HG03175 (cell line): ENCODE measurements at regions not wholly inside any gene's neighbourhood (a gene's known extent, or its start where the extent isn't known, plus 50 kb on each side); places are given as distances from the start of the nearest gene placed in this dataset.

Experiments
- ATAC-seq: cut with Tn5 transposase; IDR thresholded peaks from one replicate; pipeline ENCODE4 v1.9.1; 2021; ENCODE audit warnings: mild to moderate bottlenecking, moderate library complexity; ENCODE audit not compliant: unreplicated experiment

DNA sequence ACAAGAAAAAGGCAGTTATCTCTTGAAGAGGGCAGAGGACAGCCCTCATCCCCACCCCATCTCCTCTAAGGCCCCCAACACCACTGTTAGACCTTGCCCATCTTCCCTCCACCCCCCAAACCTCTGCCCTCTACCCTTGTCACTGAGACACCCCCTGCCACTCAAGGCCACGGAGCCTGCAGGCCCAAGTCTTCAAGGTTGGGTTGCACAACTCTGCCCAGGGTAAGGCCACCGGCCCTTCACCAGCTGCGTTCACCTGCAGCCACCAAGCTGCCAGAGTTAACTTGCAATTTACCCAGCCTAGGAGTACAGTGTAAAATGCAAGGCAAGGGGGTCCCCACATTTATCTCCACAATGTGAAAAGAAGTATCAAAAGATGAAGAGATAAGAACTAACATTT, 128.7 kb upstream of the PKDCC start:
- ATAC-seq = no peak

DNA sequence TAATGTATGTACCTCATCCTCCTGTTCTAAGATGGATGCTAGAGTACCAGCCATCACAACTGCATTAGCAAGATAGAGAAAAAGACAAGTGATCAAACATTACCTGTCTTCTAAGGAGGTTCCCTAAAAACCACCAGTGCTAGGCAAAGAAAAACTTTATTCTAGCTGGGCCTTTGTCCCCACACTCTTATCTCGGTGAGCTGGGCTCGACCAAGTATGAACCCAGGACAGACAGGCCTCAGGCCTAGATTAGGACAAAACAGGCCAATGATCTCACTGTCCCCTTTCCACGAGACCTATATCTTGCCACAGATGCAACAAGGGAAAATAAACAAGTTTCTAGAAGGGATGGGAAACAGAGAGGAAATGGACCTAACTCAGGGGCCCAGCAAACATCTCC, 127.6 kb upstream of the PKDCC start:
- no peak for ATAC-seq

DNA sequence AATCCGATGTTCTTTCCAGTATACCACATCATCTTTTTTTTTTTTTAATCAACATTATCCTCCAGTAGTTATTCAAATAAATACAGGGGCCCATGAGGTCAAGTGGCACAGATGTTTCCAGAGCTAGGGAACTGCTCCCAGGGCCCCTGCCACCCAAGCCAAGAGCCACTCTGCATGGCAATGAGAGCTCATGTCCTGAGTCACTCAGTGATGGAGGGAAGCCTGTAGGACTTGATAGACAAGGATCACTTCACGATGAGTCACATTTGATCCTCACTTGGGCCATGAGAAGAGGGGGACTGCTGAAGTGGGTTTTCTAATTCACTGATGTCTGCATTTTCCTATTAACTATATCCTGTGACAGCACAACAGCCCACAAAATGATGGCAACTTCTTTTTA, 127.0 kb upstream of the PKDCC start:
- no peak for ATAC-seq

DNA sequence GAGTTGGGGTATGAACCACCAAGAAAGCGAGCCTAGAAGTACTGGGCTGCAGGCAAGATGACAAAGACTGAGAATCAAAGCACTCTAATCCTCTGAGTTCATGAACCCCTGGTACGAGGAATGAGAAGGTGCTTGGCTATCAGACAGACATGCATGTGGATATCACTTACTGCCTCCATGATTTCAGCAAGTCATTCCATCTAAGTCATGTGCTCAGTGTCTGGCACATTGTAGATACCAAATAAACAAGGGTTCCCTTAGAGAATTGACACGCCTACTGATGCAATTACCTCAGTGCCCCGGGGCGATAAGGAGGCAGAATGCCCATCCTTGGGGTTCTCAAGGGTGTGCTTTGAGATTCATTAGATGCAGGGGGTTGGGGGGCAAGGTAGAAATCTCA, 125.6 kb upstream of the PKDCC start:
- ATAC-seq = no peak

DNA sequence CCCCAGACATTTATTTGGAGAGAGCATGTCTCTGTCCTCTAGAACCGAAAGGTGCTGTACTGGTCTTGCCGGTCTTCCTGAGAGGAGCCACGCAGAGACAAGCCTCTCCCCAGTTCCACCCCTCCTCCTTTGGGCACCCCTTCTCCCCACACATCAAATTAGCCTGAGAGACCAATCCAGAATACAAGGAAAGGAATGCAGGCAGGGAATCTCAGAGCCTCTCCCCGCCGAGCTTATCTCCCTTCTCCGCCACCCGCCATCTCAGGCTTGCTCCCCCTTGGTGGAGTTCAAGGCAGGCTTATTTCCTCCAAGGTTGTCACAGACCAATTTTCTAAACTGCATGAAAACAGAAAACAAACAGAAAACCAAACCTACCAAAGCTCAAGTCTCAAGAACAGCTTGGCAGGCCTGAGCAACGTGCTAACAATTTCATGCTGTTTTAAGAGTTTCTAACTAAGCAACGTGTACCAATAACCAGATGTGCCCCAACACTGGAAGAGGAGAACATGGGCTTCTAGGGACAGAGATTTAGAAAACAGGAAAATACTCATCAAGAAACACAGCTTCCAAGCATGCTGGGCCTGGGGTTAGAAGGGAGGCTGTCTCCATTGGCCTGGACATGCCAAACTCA, 124.5 kb upstream of the PKDCC start:
- ATAC-seq = no peak

DNA sequence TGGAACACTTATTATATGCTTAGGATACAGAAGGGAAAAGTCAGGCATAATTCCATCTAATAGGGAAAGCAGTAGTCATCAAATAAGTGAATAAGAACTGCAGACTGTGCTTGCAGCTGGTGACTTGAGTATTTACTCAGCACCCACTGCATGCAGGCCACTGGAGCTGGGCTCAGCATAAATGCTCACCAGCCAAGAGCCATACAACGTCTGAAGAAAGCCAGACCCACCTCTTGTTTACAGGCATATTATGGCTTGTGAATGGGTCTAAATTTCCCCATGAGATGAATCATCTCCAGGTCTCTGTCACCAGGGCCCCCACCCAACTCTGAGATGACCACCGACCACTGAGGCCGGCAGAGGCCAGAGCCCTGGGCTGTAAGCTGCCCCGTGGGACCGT, 123.8 kb upstream of the PKDCC start:
- ATAC-seq = no peak

DNA sequence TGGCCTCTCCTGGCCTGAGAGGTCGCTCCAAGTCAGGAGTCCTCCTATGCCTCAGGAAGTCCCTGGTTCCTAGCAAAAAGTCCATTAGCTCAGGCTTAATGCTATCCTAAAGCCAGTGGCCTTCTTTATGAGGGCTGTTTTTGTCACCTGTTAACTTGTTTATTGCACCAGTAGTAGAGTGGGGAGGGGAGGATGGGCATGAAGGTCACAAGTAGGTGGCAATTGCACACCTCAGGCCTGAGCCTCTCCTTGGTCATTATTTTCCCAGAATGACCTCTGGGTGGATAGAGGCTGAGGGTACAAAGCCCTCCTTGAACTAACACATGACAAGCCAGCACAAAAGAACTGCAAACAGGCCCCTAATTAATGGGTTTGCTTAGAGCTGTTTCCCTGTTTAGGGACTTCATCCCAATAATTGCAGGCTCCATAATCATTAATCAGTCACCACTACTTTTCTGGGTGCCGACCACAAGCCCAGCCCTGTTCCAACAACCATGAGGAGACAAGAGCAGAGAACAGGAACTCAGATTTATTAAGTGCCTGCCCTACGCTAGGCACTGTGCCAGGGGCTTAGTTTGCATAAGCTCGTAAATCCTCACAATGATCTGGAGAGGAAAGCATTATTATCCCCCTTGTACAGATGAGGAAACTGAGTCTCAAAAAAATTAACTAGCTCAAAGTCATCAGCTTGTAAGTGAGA, 123.0 kb upstream of the PKDCC start:
- ATAC-seq = no peak

DNA sequence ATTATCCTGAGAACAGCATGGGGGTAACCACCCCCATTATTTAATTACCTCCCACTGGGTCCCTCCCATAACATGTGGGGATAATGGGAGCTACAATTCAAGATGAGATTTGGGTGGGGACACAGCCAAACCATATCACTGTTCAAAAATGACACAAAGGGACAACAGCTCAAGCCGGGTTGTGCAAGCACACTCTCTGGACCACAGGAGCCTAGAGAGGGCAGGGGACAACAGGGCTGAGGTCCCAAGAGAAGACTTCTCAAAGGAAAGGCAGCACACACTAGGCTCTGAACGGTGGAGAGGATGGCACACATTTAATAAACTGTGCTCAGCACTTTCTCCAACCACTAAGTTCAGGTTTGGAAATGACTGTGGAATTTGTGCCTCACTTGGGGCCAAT, 122.1 kb upstream of the PKDCC start:
- ATAC-seq = no peak

DNA sequence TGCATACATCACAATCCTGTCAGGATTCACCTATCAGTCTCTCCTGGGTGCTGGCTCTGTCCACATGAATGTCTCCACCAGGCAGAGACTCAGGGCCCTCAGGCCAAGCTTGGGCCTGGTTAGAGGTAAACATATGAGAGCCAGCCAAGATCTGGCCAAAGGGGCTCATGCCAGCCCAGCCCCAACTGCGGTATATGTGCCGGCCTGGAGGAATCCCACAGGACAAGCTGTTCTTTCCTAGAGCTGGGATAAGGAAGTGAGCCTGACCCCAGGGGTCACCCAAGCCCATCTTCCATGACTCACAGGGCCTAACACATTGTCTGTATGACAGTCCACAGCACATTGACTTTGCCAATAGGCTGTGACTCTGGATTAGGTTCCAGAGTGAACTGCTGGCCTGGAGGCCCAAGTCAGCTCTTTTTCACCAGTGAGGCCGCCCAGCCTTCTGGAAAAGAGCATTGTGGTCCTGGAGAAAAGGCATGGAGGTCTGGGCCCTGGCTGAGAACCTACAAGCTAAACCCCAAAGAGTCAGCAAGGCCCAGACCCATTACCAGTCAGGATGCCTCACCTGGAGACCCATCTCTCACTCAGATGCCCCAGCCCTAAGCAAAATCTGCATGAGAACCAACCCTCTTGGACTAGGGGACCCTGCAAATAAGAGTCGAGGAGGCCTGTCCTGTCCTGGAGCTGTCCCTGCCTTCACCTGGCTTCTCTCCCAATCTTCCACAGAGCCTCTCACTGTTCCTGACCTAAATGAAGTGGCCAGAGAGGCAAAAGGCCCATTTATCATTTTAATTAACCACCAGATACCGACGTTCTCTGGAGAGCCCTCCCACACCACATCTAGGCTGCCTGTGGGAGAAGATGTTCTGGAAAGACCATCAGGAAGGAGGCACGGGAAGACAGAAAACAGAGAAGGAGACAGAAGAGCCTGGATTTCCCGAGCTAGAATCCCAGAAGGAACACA, 120.9 kb upstream of the PKDCC start:
- no peak for ATAC-seq

DNA sequence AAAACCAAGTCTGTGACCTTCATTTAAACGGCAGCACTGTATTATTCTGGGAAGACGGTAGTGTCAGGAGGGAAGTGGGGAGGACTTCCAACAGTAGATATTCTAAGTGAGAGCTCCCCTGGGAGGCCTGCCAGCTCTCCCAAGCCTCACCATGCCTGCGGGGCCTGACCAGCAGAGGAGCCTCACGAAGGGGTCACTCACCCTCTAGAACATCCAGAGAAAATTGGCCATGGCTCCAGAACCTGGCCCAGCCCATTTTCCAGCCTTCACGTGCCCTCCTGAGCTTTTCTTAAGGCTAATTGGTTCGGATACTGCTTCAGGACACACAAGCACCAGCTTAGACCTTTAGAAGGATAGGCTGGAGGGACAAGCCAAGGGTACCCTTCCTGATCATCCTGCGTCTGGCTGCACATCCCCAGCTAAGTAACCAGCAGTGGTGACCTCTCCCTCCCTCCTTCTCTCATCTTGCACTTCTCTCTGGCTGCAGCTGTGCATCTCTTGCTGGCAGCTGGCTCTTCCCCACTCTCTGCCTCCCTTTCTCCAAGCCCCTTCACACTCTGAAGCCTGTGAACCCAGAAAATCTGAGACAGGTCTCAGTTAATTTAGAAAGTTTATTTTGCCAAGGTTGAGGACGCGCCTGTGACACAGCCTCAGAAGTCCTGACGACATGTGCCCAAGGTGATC, 120.1 kb upstream of the PKDCC start:
- no peak for ATAC-seq

DNA sequence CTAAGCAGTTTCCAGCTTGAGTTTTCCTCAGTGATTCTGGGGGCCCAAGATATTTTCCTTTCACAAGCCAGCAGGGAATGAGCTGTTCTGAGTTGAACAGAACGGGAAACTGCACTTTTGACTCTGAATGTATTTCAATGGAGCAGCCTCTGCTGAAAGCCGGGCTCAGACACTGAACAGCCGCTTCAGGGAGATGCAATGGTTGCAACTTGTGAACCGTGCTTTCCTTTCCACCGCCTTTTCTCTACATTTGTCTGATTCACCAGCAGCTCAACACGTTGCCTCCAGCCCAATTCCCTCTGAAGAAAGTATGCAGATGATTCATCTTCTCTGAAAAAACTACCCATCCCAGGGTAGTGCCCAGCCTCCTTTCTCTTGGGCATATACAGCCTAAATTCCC, 119.3 kb upstream of the PKDCC start:
- no peak for ATAC-seq

DNA sequence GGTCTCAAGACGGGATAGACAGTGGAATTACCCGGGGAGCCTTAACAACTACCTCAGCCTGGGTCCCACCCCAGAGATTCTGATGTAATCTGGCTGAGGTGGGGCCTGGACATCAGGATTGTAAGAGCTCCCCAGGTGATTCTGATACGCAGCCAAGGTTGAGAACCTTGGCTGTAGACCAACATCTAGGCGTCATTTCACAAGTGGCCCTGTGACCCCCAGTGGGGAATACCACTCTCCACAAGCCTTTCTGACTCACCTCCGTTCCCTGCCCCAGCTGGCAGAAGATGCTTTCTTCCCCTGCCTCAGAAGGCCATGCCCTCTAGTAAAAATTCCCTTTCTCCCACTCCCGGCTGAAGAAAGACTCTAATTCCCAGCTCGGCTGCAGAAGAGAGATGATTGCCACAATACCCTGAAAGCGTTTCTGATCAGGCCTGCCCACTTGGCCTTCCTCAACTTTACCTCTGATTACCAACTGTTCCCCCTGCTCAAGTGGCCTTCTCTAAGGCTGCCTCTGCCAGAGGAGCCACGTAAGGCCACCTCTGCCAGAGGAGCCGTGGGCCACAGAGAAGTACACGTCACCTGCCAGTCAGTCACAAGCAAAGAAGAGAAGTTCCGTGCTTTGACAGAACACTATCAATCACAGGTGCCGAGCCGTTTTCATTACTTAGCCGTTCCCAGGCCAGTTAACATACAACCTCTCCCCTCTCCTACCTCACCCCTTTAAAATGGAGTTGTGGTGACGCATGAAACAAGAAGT, 116.8 kb upstream of the PKDCC start:
- no peak for ATAC-seq

DNA sequence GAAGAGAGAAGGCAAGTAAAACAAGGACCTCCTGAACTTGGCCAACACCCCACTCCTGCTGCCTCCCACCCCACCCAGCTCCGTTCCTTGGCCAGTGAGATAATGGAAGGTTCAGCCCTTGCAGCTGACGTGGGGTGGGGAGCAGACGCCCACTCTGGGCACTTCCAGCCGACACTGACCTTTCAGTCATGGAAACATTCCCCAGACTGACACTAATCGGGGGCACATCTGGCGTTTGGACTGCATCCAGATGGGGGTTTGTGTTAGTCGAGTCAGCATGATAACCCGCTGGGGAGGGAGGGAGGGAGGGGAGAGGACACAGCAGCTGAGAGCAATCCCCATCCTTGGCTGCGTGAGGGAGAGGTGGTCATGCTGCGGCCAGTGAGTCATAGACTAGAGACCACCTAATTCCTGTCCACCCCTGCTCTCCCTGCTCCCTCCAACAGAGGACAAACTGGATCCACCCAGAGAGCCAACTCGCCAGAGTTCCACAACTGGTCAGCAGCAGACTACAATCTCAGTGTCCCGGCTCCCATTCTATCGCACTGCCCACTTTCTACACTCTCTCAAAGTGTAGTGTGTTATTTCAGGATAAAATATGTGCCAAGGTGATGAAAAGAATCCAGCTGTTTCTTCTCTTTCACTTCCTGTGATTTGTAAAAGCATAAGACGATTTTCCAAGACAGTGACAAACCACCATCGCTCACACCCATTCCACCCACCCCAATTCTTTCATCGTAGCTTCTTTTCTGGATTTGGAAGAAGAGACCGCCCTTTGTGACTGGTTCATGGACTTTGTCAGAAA, 115.4 kb upstream of the PKDCC start:
- no peak for ATAC-seq

DNA sequence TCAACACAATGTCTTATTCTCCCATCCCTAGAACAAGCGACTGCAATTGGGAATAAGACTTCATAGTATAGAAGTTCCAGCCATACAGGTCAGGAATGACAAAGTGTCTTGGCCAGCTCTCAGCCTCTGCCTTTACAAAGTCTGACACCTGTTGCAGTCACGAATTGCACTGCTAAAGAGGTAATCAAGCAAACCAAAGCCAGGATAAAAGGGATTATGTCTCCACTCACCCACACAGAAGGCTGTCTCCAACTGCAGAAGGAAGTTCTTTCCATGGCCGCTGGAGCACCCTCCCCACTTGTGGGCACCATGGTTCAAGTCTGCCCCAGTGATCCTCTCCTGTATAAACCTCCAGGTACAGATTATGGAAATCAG, 114.8 kb upstream of the PKDCC start:
- no peak for ATAC-seq

DNA sequence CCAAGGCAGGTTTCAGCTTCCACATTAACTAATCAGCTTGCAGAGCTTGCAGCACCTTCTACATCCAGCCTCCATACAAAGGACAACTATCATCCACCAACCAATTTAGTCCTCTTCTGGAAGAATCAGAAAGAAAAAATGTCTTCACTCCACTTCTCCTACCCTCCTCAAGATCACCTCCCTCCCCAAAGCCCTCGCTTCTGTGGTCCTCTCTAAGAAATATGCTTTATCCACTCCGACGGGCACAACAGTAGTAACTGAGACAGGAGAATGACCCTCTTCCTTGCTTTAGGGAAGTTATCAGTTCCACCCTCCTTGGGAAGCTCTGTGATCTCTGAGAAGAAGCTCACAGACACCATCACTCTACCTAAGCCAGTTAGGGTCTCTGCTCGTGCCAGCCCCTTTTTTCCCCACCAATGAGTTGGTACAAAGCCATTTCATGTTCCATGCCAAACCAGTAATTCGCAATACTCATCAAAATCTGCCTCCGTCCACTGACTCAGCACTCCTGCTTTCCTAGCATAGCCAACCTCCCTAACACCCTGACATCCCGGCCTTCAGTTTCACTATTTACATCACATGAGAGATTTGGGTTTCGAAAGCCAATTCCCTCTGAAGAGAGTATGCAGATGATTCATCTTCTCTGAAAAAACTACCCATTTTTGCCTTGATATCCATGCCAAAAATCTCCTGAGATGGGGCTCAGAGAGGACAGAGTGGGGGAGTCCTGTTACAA, 114.1 kb upstream of the PKDCC start:
- ATAC-seq = no peak

DNA sequence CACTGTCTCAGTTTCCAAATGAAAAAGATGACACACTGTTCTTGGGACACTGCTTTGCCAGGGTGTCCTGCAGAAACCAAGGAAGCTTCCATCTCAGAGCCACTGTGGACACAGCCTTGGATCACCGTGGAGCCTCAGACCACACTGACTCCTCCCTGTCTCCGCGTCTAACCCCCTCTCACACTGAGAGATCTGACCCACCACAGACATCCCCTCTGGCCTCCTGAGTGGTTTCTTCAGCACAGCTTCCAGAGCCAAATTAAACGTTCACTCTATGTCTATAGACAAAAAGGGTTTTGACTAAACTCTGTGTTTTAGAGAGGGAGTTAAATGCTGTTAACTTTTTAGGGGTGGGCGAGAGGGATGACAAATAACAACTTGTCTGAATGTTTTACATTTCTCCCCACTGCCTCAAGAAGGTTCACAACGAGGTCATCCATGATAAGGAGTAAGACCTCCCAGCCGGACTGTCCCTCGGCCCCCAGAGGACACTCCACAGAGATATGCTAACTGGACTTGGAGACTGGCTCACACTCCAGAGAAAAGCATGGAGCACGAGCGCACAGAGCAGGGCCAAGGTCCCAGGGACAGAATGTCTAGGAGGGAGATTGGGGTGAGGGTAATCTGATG, 113.4 kb upstream of the PKDCC start:
- ATAC-seq = no peak

DNA sequence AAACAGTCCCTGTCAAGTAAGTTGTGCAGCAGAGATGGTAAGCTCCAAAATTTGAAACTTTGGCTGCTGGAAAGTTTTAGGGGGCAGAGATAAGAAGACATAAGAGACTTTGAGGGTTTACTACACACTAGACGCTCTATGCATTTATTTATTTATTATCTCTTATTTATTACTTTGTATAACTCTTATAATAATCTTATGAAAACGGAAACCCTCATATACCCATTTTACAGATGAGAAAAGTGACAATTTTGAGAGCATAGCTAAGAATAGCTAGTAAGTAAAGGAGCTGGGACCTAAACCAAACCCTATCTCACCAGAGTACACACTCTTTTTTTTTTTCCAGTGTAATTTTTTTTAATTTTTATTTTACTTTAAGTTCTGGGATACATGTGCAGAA, 112.8 kb upstream of the PKDCC start:
- ATAC-seq = no peak

DNA sequence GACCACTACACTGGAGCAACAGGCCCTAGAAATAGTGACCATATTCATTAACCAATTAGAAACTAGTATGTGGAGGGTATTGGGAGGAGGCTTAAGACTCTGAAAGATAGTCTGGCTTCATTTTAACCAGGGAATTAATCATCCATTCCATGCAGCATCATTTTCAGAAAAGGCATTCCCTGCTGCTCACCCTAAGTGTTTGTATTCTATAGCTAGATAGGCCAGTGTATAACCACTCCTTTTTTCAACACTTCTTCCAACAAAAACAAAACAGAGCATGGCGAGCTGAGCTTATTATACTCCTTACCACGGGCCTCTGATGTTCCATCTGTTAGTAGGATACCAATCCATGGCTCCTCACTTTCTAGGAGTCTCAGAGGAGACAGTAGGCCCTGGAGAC, 112.0 kb upstream of the PKDCC start:
- no peak for ATAC-seq
